Fibroblast of peridontal ligament (primary cell): ENCODE measurements at regions not wholly inside any gene's neighbourhood (a gene's known extent, or its start where the extent isn't known, plus 50 kb on each side); places are given as distances from the start of the nearest gene placed in this dataset.
"Not testable (repeated sequence)": the region's sequence is repeated elsewhere in the genome, so short reads cannot be mapped to it uniquely, and the experiment has no call there.

ENCODE experiments used
- DNase-seq: peaks from one replicate; pipeline ENCODE4 v3.0.0-alpha.2; 2010; ENCODE audit errors: extremely low read depth

GRCh38 chr16:16618963-16619465, 240.1 kb downstream of the NPIPA7 start:
- not testable (repeated sequence) for DNase-seq

DNA sequence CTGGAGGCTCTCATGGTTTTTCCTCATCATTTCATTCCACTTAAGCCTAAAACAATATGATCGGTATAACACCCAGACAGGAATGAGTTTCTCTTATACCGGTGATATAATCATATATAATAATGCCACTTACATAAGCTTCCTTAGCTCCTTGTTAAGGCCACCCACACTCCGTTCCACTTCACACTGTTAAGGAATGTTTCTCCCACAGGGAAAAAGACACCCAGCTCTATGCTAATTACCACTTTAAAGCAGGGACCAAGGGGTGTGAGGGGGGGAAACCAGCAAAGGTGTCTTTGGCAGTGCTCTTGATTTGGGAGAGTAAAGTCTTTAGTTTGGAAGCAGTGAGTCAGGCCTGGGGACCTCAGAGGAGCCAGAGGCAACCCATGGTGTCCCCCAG, 245.4 kb downstream of the NPIPA7 start:
- DNase-seq: not testable (repeated sequence)

DNA sequence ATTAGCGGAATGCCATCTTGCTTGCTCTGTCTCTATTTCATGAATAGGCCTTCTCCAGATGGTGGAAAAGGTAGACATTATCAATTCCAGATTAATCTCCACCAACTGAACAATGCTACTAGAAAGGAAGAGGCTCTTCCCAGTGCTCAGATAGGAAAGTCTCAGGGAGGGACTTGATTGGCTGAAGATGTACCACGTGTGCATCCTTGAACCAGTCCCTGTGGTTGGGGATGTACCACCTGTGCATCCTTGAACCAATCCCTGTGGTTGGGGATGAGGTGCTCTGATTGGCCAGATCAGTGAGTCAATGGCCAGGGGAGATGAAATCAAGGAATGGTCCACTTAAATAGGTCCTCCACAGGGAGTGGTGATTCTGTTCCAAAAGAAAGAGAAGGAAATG, 246.2 kb downstream of the NPIPA7 start:
- not testable (repeated sequence) for DNase-seq

GRCh38 chr16:16627865-16628264, 248.9 kb downstream of the NPIPA7 start:
- not testable (repeated sequence) for DNase-seq

DNA sequence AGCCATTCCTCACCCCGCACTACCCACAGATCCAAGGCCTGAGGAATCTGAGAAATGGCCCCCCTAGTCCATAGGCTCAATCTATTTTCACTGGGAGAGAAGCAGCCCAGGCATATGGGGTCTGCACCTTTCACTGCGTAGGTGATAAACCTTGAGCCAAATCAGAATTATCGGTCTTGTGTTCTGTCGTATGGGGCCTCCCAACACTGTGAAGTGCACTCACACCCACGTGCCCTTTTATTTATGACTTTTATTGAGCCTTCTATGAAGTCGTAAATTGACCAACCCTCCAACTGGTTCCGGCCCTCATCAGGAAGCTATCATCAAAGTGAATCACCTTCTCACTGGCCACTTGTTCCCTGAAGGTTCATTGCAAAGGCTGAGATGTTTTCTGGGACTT, 259.3 kb downstream of the NPIPA7 start:
- DNase-seq: not testable (repeated sequence)

GRCh38 chr16:16638714-16639113, 259.8 kb downstream of the NPIPA7 start:
- DNase-seq: not testable (repeated sequence)

GRCh38 chr16:16643828-16644227, 264.9 kb downstream of the NPIPA7 start:
- DNase-seq: not testable (repeated sequence)

- DNase-seq: not testable (repeated sequence)
Observed at GRCh38 chr16:16648002-16648401, 269.1 kb downstream of the NPIPA7 start.

DNA sequence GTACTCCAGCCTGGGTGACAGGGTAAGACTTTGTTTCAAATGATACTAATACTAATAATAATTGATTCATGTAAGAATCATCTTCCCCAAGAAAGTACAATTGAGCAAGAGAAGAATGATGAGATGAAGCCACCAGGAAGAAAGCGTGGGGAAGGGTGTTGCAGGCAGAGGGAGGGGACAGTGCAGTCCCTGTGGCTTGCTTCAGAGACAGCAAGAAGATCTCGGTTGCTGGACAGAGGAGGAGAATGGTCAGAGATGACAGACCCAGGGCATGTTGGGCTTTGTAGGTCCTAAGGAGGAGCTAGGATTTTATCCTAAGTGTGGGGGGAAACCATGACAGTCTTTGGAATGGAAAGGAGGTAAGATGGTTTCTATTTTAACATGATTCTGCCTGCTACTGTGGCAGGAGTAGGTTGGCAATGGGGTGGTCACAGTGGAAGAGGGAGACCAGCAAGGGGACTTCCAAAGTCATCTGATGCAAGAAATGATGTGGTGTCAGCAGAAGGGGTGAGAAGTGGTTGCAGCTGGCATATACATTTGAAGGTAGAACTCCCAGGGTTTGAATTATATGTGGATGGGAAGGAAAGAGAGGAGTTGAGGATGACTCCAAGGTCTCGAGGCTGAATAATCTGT, 293.4 kb downstream of the NPIPA7 start:
- not testable (repeated sequence) for DNase-seq

- not testable (repeated sequence) for DNase-seq
Observed at GRCh38 chr16:16674820-16675219, 295.9 kb downstream of the NPIPA7 start.

DNA sequence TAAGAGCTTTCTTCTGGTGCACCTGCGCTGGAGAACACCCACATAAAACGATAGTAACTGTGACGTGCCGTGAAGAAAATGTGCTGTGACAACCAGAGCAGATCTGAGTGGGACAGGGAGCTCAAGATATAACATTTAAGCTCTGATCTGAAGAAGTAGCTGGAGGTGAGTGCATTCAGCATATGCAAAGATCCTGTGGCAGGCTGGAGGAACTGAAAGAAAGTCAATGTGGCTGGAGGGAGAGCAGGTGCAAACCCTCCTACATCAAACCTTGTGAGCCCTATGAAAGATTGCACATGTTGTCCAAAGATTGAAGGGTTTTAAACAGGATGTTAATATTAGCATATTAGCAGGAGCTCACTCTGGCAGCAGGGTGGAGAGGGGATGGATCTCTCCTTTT, 342.9 kb downstream of the NPIPA7 start:
- not testable (repeated sequence) for DNase-seq

GRCh38 chr16:16722666-16723065, 343.7 kb downstream of the NPIPA7 start:
- not testable (repeated sequence) for DNase-seq

GRCh38 chr16:16723819-16724519, 345.0 kb downstream of the NPIPA7 start:
- not testable (repeated sequence) for DNase-seq

DNA sequence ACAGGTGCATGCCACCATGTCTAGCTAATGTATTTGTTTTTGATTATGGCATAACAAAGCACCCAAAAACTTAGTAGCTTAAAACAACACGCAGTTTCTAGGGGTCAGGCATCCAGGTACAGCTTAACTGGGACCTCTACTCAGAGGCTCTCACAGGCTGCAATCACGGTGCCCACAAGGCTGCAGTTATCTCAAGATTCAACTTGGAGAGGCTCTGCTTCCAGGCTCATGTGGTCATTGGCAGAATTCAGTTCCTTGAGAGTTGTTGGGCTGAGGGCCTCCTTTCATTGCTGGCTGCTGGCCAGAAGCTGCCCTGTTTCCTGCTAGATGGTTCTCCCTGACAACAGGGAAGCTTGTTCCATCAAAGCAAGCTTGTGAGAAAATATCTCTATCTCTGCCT, 348.1 kb downstream of the NPIPA7 start:
- not testable (repeated sequence) for DNase-seq

DNA sequence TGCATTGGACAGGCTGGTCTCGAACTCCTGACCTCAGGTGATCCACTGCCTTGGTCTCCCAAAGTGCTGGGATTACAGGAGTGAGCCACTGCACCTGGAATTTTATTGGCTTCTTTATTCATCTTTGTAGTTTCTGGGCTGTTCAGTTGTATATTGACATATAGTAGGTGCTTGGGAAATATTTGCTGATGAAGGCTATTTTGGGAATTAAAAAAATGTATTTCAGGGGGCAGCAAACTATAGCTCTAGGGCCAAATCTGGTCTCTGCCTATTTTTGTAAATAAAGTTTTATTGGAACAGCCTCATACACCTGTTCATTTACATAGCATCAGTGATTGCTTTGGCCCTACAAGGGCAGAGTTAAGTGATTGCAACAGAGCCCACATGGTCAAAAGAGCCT, 363.6 kb downstream of the NPIPA7 start:
- not testable (repeated sequence) for DNase-seq

GRCh38 chr16:16754992-16755667, 376.2 kb downstream of the NPIPA7 start:
- DNase-seq: not testable (repeated sequence)

- no peak for DNase-seq
Observed at GRCh38 chr16:16763449-16763848, 384.5 kb downstream of the NPIPA7 start.

DNA sequence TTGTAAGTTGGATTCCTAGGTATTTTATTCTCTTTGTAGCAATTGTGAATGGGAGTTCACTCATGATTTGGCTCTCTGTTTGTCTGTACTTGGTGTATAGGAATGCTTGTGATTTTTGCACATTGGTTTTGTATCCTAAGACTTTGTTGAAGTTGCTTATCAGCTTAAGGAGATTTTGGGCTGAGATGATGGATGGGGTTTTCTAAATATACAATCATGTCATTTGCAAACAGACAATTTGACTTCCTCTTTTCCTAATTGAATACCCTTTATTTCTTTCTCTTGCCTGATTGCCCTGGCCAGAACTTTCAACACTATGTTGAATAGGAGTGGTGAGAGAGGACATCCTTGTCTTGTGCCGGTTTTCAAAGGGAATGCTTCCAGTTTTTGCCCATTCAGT, 391.8 kb downstream of the NPIPA7 start:
- DNase-seq: not testable (repeated sequence)

DNA sequence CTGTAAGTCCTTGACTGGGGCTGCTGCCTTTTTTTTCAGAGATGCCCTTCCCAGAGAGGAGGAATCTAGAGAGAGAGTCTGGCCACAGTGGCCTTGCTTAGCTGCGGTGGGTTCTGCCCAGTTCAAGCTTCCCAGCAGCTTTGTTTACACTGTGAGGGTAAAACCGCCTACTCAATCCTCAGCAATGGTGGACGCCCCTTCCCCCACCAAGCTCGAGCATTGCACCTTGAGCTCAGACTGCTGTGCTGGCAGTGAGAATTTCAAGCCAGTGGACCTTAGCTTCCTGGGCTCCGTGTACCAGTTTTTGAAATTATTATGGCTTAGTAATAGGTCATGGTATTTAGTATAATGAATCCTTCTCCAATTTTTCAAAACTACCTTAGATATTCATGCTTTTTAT, 395.4 kb downstream of the NPIPA7 start:
- DNase-seq: no peak

DNA sequence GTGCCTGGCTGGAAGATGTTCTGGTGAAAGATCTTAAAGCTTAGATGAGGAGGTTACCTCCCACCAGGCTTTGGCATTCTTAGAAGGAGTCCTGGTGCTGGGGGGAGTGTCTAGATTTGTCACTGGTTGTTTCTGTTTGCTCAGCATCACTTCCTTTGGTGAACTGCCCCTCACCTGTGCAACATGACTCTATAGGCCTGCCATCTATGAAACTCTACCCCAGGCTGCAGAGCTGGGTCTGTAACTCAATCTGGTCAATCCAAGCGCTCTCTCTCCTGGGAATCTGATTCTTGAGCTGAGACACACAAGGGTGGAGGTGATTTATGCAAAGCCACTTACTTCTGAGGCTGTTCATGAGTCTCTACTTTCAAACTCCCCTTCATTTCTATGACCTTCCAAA, 399.4 kb downstream of the NPIPA7 start:
- no peak for DNase-seq

DNA sequence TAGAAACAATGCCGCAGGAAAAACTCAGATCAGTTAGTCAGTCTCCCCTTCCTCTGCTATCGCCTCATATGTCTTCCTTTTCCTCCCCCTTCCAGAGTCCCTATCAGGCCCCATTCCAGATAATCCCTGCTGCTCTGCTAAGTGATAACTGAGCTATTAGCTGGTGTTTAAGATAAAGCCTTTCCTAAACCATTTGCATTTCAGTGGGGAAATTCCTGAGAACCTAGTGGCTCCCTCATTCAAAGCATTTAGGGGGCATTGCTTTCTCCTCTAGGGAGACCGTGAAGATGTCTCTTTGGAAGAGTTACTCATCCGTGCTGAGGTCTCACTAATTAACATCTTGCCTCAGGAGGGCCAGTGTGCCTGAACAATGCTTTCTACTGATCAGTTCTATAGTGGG, 401.6 kb downstream of the NPIPA7 start:
- no peak for DNase-seq

DNA sequence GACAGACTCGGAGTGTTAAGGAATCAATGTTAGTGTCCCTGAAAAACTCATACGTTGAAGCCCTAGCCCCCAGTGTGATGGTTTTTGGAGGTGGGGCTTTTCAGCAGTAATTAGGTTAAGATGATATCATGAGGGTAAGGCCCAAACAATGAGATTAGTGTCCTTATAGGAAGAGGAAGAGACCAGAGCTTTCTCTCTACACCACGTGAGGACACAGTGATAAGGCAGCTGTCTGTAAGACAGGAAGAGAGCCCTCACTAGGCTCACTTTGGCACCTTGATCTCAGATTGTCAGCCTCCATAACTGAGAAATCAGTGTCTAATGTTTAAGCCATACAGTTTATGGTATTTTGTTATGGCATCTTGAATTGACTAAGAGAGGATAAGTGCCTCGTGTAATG, 403.2 kb downstream of the NPIPA7 start:
- DNase-seq: no peak

DNA sequence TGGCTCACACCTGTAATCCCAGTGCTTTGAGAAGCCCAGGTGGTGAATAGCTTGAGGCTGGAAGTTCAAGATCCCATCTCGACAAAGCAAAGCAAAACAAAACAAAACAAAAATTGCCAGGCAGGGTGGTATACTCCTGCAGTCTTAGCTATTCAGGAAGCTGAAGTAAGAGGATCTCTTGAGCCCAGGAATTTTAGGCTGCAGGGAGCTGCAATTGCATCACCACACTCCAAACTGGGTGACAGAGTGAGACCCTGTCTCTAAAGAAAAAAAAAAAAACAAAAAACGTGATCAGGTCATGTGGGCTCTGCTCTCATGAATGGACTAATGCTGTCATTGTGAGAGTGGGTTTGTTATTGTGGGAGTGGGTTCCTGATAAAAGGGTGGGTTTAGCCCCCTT, 409.1 kb downstream of the NPIPA7 start:
- no peak for DNase-seq
